Adipocyte (in vitro differentiated cells): ENCODE measurements at regions not wholly inside any gene's neighbourhood (a gene's known extent, or its start where the extent isn't known, plus 50 kb on each side); places are given as distances from the start of the nearest gene placed in this dataset.

Experiments used
- DNase-seq: peaks from one replicate; pipeline ENCODE4 v3.0.0-alpha.2; 2015; ENCODE audit warnings: low read depth
- H3K27me3 ChIP-seq: replicated peaks from 2 replicates; pipeline ENCODE4 v1.7.0; 2013; ENCODE audit warnings: mild to moderate bottlenecking, low read length, moderate library complexity; ENCODE audit not compliant: control insufficient read depth, insufficient read depth
- H3K36me3 ChIP-seq: 2 replicates; pipeline ENCODE4 v1.7.0; 2013; ENCODE audit warnings: low read length, mild to moderate bottlenecking, moderate library complexity; ENCODE audit not compliant: control insufficient read depth, insufficient read depth, severe bottlenecking
- H3K4me1 ChIP-seq: 2 replicates; pipeline ENCODE4 v1.7.0; 2013; ENCODE audit warnings: mild to moderate bottlenecking, low read length, moderate library complexity; ENCODE audit not compliant: control insufficient read depth, insufficient read depth
- H3K4me3 ChIP-seq: 2 replicates; pipeline ENCODE4 v1.7.0; 2013; ENCODE audit warnings: mild to moderate bottlenecking, low read length, moderate library complexity
- H3K9ac ChIP-seq: 2 replicates; pipeline ENCODE4 v1.7.0; 2013; ENCODE audit warnings: mild to moderate bottlenecking, low read length, moderate library complexity
- H3K9me3 ChIP-seq: 2 replicates; pipeline ENCODE4 v1.7.0; 2013; ENCODE audit warnings: mild to moderate bottlenecking, low read length, moderate library complexity; ENCODE audit not compliant: control insufficient read depth

DNA sequence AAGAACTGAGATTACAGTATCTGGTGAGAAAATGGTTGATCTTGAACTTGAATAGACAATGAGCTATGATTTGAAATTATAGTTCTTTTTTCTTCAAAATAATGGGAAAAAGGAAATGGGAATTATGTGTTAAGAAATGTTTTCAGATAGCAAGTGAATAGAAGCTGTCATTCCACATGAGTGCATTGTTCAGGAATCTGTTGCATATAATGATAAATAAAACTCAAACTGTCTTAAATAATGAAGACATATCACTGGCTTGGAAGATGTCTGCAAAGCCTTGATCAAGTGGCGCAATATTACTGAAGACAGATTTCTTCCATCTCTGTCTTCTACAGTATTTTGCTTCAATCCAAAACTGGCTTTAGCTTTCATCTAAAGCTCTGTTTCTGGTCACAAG is 479.3 kb upstream of the ZFP42 start:
- Histone ChIP-seq H3K4me1 (no peaks in the 10 kb centered on the region), H3K9ac (no peak overlapping the region), H3K9me3 (no peaks in the 10 kb centered on the region), H3K27me3 (no peaks in the 10 kb centered on the region), H3K4me3 (no peak overlapping the region), H3K36me3 (no peaks in the 10 kb centered on the region)
- DNase-seq: no peak

DNA sequence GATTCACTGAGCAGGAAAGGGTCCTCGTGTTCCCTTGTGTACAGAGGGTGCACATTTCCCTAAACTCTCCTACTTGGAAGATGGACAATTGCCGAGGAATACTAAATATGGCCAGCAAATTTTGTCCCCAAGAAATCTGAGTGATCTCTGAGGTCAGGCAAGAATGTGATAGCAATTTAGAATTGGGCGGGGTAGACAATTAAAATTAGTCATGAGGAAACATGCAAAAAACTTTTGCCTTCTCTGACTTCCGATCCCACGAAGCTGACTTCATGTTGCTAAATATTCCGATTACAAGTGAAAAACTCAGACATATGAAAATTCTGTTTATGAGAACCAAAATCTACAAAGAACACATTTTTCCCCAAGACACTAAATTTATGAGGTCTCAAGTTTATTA is 453.9 kb upstream of the ZFP42 start:
- no peaks in the 10 kb centered on the region for H3K27me3 ChIP-seq
- peak; percentile 4 for DNase-seq
- no peak overlapping the region for H3K9ac ChIP-seq

DNA sequence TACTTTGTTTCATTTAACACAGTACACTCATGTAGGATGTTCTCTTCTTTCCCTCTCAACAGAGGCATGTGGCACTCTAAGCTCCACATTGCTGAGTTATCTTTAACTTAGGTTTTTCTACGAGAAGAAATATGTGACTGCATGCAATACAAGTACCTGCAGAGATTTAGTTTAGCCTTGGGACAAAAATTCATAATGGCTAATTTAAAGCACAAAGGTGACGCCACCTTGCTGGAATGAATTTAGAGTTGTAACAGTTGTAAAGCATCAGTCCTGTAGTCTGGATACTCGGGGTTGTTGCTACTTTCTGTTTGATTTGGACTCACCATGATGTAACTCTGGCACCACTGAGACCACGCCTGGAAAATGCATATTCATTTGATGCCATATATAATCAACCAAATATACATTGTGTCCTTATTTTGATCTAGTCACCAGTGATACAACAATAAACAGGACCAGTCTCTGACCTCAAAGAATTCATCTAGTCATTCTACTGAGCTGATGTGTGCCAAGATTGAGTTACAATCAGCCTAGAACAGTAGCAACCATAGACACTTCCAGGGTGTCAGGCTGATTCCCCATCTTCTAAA is 451.0 kb upstream of the ZFP42 start:
- H3K4me1 ChIP-seq: no peaks in the 10 kb centered on the region
- no peak overlapping the region for H3K9ac ChIP-seq
- no peaks in the 10 kb centered on the region for H3K36me3 ChIP-seq
- no peak overlapping the region for H3K4me3 ChIP-seq
- H3K27me3 ChIP-seq: no peaks in the 10 kb centered on the region
- H3K9me3 ChIP-seq: no peaks in the 10 kb centered on the region
- DNase-seq: no peak

More for the DNA sequence above, 453.9 kb upstream of the ZFP42 start:
- Histone ChIP-seq H3K4me1 (no peaks in the 10 kb centered on the region), H3K9me3 (no peaks in the 10 kb centered on the region), H3K36me3 (no peaks in the 10 kb centered on the region), H3K4me3 (no peak overlapping the region)

DNA sequence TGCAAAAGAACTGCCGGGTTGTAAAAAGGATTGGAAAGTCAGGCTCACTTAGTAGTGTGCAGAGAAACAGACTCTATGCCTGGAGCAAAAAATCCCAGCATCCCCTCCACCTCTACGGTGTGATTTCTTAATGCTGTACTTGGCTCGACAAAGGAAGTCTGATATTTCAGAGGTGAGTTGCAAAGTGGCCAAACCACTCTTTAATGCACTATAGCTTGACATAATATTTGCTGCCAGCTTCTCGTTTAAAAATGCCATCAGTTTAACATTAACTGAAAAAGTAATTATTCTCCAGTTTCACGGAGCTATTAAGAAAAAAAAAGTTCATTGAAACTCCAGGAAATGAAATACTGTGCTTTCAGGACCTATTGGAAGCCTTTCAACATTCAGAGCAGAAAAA is 448.3 kb upstream of the ZFP42 start:
- DNase-seq: peak; percentile 19
- Histone ChIP-seq H3K9me3 (no peaks in the 10 kb centered on the region), H3K4me3 (peak overlapping the region; percentile 62), H3K4me1 (no peaks in the 10 kb centered on the region), H3K36me3 (no peaks in the 10 kb centered on the region), H3K27me3 (no peaks in the 10 kb centered on the region), H3K9ac (no peak overlapping the region)

DNA sequence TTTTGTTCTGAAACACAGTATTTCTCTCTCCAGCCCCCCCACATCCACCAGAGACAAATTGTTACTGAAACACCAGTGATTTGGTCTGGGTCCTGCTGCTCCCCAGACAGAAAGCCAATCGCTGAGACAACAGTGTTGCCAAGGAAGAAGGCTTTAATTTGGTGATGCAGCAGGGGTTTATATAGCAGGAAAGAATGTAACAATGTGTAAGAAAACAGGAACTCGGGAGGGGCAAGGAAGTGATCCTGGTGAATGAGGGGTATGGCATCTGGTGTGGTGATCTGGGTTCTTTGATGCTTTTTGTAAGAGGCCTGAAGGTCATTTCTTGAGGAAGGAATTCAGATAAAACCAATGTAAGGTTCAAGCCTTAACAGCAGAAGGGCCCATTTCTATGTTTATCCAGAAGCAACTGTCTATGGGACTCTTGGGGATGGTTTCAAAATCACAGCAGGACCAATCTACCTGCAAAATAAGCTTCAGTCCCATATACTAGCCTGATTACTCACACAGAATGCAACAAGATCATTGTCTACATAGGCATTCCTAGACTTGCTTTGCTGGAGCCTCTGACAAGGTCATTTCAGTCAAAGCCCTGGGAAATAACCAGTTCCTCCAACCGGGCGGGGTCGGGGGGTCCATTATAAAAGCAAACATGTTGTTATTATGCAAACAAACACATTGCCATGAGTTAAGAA is 445.2 kb upstream of the ZFP42 start:
- Histone ChIP-seq H3K4me1 (no peaks in the 10 kb centered on the region), H3K36me3 (no peaks in the 10 kb centered on the region), H3K27me3 (no peaks in the 10 kb centered on the region), H3K4me3 (no peak overlapping the region), H3K9ac (no peak overlapping the region), H3K9me3 (no peaks in the 10 kb centered on the region)
- no peak for DNase-seq

DNA sequence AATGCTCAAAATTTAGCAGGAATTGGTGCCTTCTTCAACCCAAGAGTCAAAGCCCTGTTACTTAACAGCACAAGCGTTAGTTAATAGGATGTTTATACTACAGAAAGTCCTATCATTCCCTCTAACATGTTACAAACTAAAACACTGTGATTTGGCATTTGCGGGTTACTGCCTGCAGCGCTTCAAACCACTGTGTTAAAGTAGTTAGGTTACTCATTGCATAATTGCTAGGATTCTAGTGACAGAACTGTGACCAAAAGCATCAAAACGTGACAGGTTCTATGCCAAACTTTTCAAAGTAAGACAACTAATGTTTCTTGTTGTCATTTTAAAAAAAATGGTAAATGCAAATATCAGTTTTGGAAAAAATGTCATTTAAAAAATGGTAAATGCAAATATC is 442.8 kb upstream of the ZFP42 start:
- H3K36me3 ChIP-seq: no peaks in the 10 kb centered on the region
- no peak overlapping the region for H3K9ac ChIP-seq

DNA sequence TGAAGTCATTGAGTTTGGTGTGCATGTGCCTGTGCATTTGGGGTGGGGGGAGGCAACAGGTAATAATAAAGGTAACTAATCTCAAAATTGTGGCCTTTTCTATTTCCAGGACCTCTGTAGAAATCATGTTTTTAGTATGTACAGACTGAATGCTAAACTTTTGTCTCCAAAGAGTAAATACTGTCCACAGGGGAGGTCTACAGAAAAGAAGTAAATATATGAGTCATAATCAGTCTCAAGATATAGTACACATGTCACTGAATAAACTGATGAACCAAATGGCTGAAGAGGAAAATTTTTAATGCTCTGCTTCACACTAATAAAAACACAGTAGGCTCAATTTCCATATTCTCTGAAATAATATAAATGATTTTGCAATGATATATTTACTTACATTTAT is 440.4 kb upstream of the ZFP42 start:
- Histone ChIP-seq H3K4me3 (no peak overlapping the region), H3K4me1 (no peaks in the 10 kb centered on the region), H3K9me3 (peaks cover 15% of the 10 kb centered on the region), H3K27me3 (no peaks in the 10 kb centered on the region), H3K36me3 (no peaks in the 10 kb centered on the region), H3K9ac (no peak overlapping the region)
- no peak for DNase-seq

More for the DNA sequence above, 442.8 kb upstream of the ZFP42 start:
- Histone ChIP-seq H3K4me1 (no peaks in the 10 kb centered on the region), H3K27me3 (no peaks in the 10 kb centered on the region), H3K9me3 (peaks cover 15% of the 10 kb centered on the region), H3K4me3 (no peak overlapping the region)
- no peak for DNase-seq

DNA sequence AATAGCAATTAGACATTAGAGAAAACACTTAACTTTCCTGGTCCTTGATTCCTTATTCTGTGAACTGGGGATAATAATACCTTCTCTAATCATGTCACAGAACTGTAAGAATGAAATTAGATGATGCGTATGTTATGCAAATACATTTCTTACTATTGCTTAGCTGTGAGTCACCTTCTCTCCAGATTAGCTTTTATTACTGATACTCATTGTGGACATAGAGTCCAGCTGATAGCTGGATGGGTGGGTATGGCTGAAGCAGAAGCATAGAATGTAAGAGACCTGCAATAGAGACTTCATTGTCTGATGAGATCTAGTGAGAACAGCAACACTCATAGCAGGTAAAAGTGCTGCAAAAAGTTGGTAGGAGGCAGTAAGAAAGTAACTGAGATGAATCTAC is 437.2 kb upstream of the ZFP42 start:
- Histone ChIP-seq H3K9me3 (peaks cover 15% of the 10 kb centered on the region), H3K4me1 (no peaks in the 10 kb centered on the region), H3K4me3 (no peak overlapping the region), H3K9ac (no peak overlapping the region), H3K36me3 (no peaks in the 10 kb centered on the region), H3K27me3 (no peaks in the 10 kb centered on the region)
- no peak for DNase-seq

DNA sequence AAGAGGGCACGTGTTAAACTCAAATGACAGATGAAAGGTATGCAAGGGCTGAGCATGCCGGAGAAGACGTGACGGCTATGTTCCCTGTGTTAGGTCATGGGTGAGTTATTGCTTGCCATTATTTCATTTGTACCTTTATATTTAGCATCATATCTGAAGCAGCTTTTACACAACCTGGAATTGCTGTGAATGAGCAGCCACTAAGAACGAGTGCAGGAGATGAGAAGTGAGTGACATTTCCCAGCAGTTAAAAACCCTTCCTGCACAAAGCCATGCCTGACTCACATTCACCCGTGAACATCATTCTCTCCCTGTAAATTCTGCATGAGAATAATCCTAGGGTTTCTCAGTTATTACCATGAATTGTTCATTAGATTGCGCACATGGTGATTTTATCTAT is 433.2 kb upstream of the ZFP42 start:
- DNase-seq: no peak
- no peak overlapping the region for H3K4me3 ChIP-seq

DNA sequence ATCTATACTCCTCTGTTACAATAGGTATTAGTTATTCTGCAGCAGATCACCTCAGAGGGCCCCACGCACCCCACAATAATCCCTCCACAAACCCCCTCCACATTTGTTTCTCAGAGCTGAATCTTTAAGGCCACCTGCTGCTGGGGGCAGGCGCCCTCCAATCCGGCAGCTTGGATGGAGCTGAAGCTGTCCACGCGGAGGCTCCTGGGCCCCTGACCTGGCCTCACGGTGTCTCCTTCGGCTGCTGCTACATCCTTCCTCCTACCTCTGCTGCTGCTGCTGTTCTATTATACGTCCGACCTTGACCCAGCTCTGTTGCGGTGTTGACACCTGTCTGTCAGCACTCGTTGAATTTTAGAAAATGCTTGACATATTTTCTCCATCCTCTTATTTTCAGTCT is 430.2 kb upstream of the ZFP42 start:
- H3K9me3 ChIP-seq: no peaks in the 10 kb centered on the region
- no peak overlapping the region for H3K4me3 ChIP-seq
- H3K36me3 ChIP-seq: no peaks in the 10 kb centered on the region
- H3K9ac ChIP-seq: no peak overlapping the region
- DNase-seq: no peak
- H3K4me1 ChIP-seq: no peaks in the 10 kb centered on the region
- H3K27me3 ChIP-seq: no peaks in the 10 kb centered on the region

More for the DNA sequence above, 433.2 kb upstream of the ZFP42 start:
- Histone ChIP-seq H3K9me3 (peaks cover 4% of the 10 kb centered on the region), H3K27me3 (no peaks in the 10 kb centered on the region), H3K9ac (no peak overlapping the region), H3K36me3 (no peaks in the 10 kb centered on the region), H3K4me1 (no peaks in the 10 kb centered on the region)

DNA sequence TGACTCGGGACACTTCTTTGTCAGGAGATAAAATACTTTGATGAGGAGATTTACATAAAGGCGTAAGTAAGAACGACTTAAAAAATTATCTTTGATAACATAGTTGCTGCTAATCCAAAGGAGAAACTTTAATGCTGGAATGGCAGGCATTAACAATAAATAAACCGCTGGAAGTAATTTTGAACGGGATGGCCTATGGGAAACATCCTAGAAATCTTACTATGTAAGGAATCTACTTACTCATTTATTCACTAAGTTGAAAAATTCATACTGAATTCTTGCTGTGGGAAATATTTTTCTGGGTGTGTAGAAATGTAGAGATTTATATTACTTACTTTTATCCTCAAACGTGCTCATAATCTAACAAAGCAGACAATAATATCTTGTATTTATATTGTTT is 425.7 kb upstream of the ZFP42 start:
- H3K4me3 ChIP-seq: no peak overlapping the region
- no peaks in the 10 kb centered on the region for H3K36me3 ChIP-seq
- H3K4me1 ChIP-seq: no peaks in the 10 kb centered on the region
- no peak overlapping the region for H3K9ac ChIP-seq
- no peaks in the 10 kb centered on the region for H3K27me3 ChIP-seq
- H3K9me3 ChIP-seq: no peaks in the 10 kb centered on the region
- no peak for DNase-seq

DNA sequence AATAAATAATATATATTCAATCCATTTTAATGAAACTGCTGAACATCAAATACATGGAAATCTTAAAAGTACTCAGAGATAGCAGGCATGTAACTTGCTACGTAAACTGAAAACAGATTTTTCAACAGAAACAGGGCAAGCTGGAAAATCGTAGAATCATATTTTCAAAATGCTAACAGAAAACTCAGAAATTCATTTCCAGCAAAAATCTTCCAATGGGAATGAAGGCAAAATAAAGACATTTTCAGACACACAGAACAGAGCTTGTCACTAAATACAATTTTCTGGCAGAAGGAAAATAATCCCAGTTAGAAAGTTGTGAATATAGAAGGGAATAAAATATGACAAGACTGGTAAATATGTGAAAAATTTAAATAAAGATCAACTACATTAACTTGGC is 419.9 kb upstream of the ZFP42 start:
- no peak for DNase-seq
- no peaks in the 10 kb centered on the region for H3K36me3 ChIP-seq

More for the DNA sequence above, 419.9 kb upstream of the ZFP42 start:
- no peak overlapping the region for H3K4me3 ChIP-seq
- no peaks in the 10 kb centered on the region for H3K9me3 ChIP-seq
- no peaks in the 10 kb centered on the region for H3K27me3 ChIP-seq
- no peaks in the 10 kb centered on the region for H3K4me1 ChIP-seq
- no peak overlapping the region for H3K9ac ChIP-seq
